Sigmoid colon (tissue), 6 donors: ENCODE measurements at regions not wholly inside any gene's neighbourhood (a gene's known extent, or its start where the extent isn't known, plus 50 kb on each side); places are given as distances from the start of the nearest gene placed in this dataset.
"Not testable (repeated sequence)": the region's sequence is repeated elsewhere in the genome, so short reads cannot be mapped to it uniquely, and the experiment has no call there.

Experiments
- DNase-seq: peaks from one replicate; pipeline ENCODE4 v3.0.0-alpha.2; 2019
- H3K27ac ChIP-seq, 4 donors: fragments of 200-600 bp; sonication (generic); one replicate each; pipeline ENCODE4 v1.5.1; 2016 to 2019; ENCODE audit warnings: mild to moderate bottlenecking in 1 of 4
- H3K27me3 ChIP-seq, 3 donors: fragments of 200-600 bp; sonication (generic); one replicate each; pipeline ENCODE4 v1.5.1; 2019; ENCODE audit warnings: mild to moderate bottlenecking in 1 of 3
- H3K36me3 ChIP-seq, 4 donors: fragments of 200-600 bp; sonication (generic); one replicate each; pipeline ENCODE4 v1.5.1; 2016 to 2019
- H3K4me1 ChIP-seq, 4 donors: fragments of 200-600 bp; sonication (generic); one replicate each; pipeline ENCODE4 v1.5.1; 2017 to 2019
- H3K4me3 ChIP-seq, 4 donors: fragments of 200-600 bp; sonication (generic); one replicate each; pipeline ENCODE4 v1.5.1; 2017 to 2019; ENCODE audit warnings: mild to moderate bottlenecking in 2 of 4, moderate library complexity in 1 of 4
- H3K9me3 ChIP-seq, 4 donors: fragments of 200-600 bp in 3 of 4; sonication (generic) in 3 of 4; one replicate each; pipeline versions ENCODE4 v1.5.1 to v1.6.1; 2013 to 2019
- EP300 ChIP-seq, 4 donors: sonication (generic); formaldehyde crosslinking; IDR thresholded peaks; one replicate each; pipeline ENCODE4 v1.6.1; 2017; ENCODE audit warnings: antibody characterized with exemption in 4 of 4
- POLR2A ChIP-seq, 2 donors: fragments of 450-650 bp; IDR thresholded peaks; one replicate each; pipeline ENCODE4 v1.6.1; 2016; ENCODE audit warnings: antibody characterized with exemption in 2 of 2, mild to moderate bottlenecking in 2 of 2, moderate library complexity in 2 of 2
- POLR2AphosphoS5 ChIP-seq, 4 donors: sonication (generic); formaldehyde crosslinking; IDR thresholded peaks; one replicate each; pipeline ENCODE4 v1.6.1; 2017; ENCODE audit warnings: antibody characterized with exemption in 4 of 4
- WGBS, 2 donors: extraction: QIAGEN DNeasy Blood & Tissue Kit; methylation state at CpG; one replicate each; pipeline ENCODE4 v1.1.7; 2013; 5-methylcytosine and 5-hydroxymethylcytosine counted together
- intact Hi-C: fragments of 100-400 bp; cut with DNase I; formaldehyde crosslinking; loops from one replicate; pipeline ENCODE4 v1.15.1; 2023
- TF ChIP-seq, protein P1 (sequence below), 4 experiments: fragments of 450-650 bp in 3 of 4; fragments of 200-600 bp in 1 of 4; IDR thresholded peaks; one replicate each; pipeline ENCODE4 v1.5.1; 2016 to 2019; ENCODE audit warnings: antibody characterized with exemption in 4 of 4, mild to moderate bottlenecking in 3 of 4, moderate library complexity in 2 of 4
- donor health status: healthy with polysubstance abuse.
- donor health status: healthy.

DNA sequence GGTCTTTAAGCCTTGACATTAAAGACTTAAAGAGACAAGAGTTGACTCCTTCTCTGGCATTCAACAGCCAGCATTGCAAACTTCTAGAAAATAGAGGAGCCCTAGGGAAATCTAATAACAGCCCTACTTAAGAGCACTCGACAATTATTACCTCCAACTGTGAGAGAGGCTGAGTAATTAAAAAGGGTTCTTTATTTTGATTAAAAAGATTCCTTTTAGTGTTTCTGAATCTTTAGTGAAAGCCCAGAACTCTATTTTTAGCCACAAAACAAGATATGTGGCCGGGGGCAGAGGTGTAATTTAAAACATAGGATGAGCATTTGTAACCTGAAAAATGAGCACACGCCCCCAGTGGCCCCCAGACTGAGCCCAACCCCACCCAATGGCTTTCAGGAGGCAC, 222.3 kb downstream of the SMAD2 start:
- no peaks in the 10 kb centered on the region for H3K36me3 ChIP-seq
- no peaks in the 10 kb centered on the region for H3K4me1 ChIP-seq
- no peak for TF ChIP-seq EP300 (IDR thresholded peaks at IDR 0.05)

GRCh38 chr18:47701134-47701533, 229.3 kb downstream of the SMAD2 start:
- TF ChIP-seq POLR2A (IDR thresholded peaks at IDR 0.05) (no peak), EP300 (IDR thresholded peaks at IDR 0.05) (no peak), POLR2AphosphoS5 (IDR thresholded peaks at IDR 0.05) (no peak)
- TF ChIP-seq, protein P1, sequence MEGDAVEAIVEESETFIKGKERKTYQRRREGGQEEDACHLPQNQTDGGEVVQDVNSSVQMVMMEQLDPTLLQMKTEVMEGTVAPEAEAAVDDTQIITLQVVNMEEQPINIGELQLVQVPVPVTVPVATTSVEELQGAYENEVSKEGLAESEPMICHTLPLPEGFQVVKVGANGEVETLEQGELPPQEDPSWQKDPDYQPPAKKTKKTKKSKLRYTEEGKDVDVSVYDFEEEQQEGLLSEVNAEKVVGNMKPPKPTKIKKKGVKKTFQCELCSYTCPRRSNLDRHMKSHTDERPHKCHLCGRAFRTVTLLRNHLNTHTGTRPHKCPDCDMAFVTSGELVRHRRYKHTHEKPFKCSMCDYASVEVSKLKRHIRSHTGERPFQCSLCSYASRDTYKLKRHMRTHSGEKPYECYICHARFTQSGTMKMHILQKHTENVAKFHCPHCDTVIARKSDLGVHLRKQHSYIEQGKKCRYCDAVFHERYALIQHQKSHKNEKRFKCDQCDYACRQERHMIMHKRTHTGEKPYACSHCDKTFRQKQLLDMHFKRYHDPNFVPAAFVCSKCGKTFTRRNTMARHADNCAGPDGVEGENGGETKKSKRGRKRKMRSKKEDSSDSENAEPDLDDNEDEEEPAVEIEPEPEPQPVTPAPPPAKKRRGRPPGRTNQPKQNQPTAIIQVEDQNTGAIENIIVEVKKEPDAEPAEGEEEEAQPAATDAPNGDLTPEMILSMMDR (IDR thresholded peaks at IDR 0.05), result no peak
- WGBS, 2 donors, result 88 to 93% methylated on average over 6 of the region's 6 CpGs

More for the DNA sequence above, 222.3 kb downstream of the SMAD2 start:
- intact Hi-C loops, result no loop called here
- WGBS, 2 donors, result 81 to 86% methylated on average over 3 of the region's 3 CpGs
- no peak for DNase-seq
- Histone ChIP-seq H3K27me3 (no peaks in the 10 kb centered on the region), H3K4me3 (no peak overlapping the region), H3K9me3 (no peaks in the 10 kb centered on the region), H3K27ac (no peak overlapping the region)

DNA sequence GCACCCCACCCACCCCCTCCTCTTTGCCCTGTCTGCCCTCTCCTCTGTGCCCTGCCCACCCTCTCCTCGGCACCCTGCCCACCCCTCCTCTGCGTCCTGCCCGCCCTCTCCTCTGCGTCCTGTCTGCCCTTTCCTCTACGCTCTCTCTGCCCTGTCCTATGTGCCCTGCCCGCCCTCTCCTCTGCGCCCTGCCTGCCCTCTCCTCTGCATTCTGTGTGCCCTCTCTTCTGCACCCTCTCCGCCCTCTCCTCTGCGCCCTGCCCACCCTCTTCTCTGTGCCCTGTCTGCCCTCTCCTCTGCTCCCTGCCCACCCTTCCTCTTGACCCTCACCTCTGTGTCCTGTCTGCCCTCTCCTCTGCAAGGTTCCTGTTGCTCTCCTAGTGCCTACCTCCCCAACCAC, 233.6 kb downstream of the SMAD2 start:
- WGBS, 2 donors, result 78 to 83% methylated on average over 9 of the region's 9 CpGs
- intact Hi-C loops, result no loop called here
- no peak overlapping the region for H3K27ac ChIP-seq
- TF ChIP-seq POLR2AphosphoS5 (IDR thresholded peaks at IDR 0.05) (no peak), EP300 (IDR thresholded peaks at IDR 0.05) (no peak), POLR2A (IDR thresholded peaks at IDR 0.05) (no peak)
- TF ChIP-seq, protein P1 (IDR thresholded peaks at IDR 0.05), result no peak
- H3K4me3 ChIP-seq, result no peak overlapping the region
- no peaks in the 10 kb centered on the region for H3K4me1 ChIP-seq
- DNase-seq, result no peak
- no peaks in the 10 kb centered on the region for H3K36me3 ChIP-seq
- no peaks in the 10 kb centered on the region for H3K27me3 ChIP-seq
- H3K9me3 ChIP-seq, result no peaks in the 10 kb centered on the region

More at GRCh38 chr18:47701134-47701533, 229.3 kb downstream of the SMAD2 start:
- intact Hi-C loops, result no loop called here
- Histone ChIP-seq H3K27me3 (no peaks in the 10 kb centered on the region), H3K4me3 (no peak overlapping the region), H3K27ac (no peak overlapping the region), H3K36me3 (no peaks in the 10 kb centered on the region), H3K4me1 (no peaks in the 10 kb centered on the region), H3K9me3 (no peaks in the 10 kb centered on the region)
- DNase-seq, result no peak

- DNase-seq, result no peak
- WGBS, 2 donors, result 82 to 89% methylated on average over 4 of the region's 4 CpGs
Measured at GRCh38 chr18:47691611-47692010, 238.8 kb downstream of the SMAD2 start.

DNA sequence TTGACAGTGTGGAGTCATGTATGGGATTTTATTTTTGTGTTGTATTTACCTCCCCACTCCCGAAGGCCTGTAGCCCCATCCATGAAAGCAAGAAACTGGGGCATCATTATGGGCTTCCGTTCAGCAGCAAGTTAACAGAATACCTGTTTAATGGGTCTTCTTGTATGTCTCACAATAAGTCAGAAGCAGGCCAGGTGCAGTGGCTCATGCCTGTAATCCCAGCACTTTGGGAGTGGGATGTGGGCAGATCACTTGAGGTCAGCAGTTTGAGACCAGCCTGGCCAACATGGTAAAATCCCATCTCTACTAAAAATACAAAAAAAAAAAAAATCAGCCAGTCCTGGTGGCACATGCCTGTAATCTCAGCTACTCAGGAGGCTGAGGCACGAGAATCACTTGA, 239.7 kb downstream of the SMAD2 start:
- intact Hi-C loops, DNase-seq, H3K9me3 ChIP-seq, H3K27ac ChIP-seq, H3K36me3 ChIP-seq, H3K4me1 ChIP-seq, H3K27me3 ChIP-seq, H3K4me3 ChIP-seq: not testable (repeated sequence)
- WGBS, 2 donors, result 90 to 92% methylated on average over 3 of the region's 3 CpGs

More at GRCh38 chr18:47691611-47692010, 238.8 kb downstream of the SMAD2 start:
- no peaks in the 10 kb centered on the region for H3K9me3 ChIP-seq
- intact Hi-C loops, result no loop called here
- H3K4me3 ChIP-seq, result no peak overlapping the region
- H3K4me1 ChIP-seq, result no peaks in the 10 kb centered on the region
- no peaks in the 10 kb centered on the region for H3K36me3 ChIP-seq
- H3K27ac ChIP-seq, result no peak overlapping the region
- TF ChIP-seq, protein P1 (IDR thresholded peaks at IDR 0.05), result no peak
- no peak for TF ChIP-seq POLR2A (IDR thresholded peaks at IDR 0.05)
- no peak for TF ChIP-seq POLR2AphosphoS5 (IDR thresholded peaks at IDR 0.05)
- no peak for TF ChIP-seq EP300 (IDR thresholded peaks at IDR 0.05)
- H3K27me3 ChIP-seq, result no peaks in the 10 kb centered on the region

- intact Hi-C loops, result no loop called here
- Histone ChIP-seq H3K4me1 (no peaks in the 10 kb centered on the region), H3K36me3 (no peaks in the 10 kb centered on the region), H3K27ac (no peak overlapping the region), H3K4me3 (no peak overlapping the region), H3K9me3 (no peaks in the 10 kb centered on the region), H3K27me3 (no peaks in the 10 kb centered on the region)
- DNase-seq, result no peak
- no peak for TF ChIP-seq EP300 (IDR thresholded peaks at IDR 0.05)
- TF ChIP-seq POLR2AphosphoS5 (IDR thresholded peaks at IDR 0.05), result no peak
- TF ChIP-seq POLR2A (IDR thresholded peaks at IDR 0.05), result no peak
- TF ChIP-seq, protein P1 (IDR thresholded peaks at IDR 0.05), result no peak
- 65 to 83% methylated on average over 3 of the region's 3 CpGs for WGBS, 2 donors
Measured at GRCh38 chr18:47689371-47689770, 241.1 kb downstream of the SMAD2 start.
